PFSK-1 (cell line): ENCODE measurements at regions not wholly inside any gene's neighbourhood (a gene's known extent, or its start where the extent isn't known, plus 50 kb on each side); places are given as distances from the start of the nearest gene placed in this dataset.

ENCODE experiments used
- POLR2AphosphoS5 ChIP-seq: IDR thresholded peaks from 2 replicates; pipeline ENCODE4 v1.6.1; 2012; ENCODE audit warnings: low read depth, mild to moderate bottlenecking, control low read depth, low read length, moderate library complexity
- SIN3A ChIP-seq: IDR thresholded peaks from 2 replicates; pipeline ENCODE4 v1.6.1; 2012; ENCODE audit warnings: mild to moderate bottlenecking, low read length, moderate library complexity, borderline replicate concordance; ENCODE audit not compliant: insufficient read depth
- TAF1 ChIP-seq: IDR thresholded peaks from 2 replicates; pipeline ENCODE4 v1.6.1; 2012; ENCODE audit warnings: low read length, control low read depth, borderline replicate concordance; ENCODE audit not compliant: insufficient read depth
- TF ChIP-seq, protein P1 (sequence below), 2 experiments: IDR thresholded peaks; 2 replicates each; pipeline versions ENCODE4 v1.6.1 to v1.8.0; 2011 to 2012; ENCODE audit warnings: low read depth in 2 of 2, low read length in 2 of 2, control low read depth in 1 of 2, inconsistent platforms in 1 of 2, mild to moderate bottlenecking in 1 of 2, moderate library complexity in 1 of 2; ENCODE audit not compliant: insufficient read depth in 1 of 2

DNA sequence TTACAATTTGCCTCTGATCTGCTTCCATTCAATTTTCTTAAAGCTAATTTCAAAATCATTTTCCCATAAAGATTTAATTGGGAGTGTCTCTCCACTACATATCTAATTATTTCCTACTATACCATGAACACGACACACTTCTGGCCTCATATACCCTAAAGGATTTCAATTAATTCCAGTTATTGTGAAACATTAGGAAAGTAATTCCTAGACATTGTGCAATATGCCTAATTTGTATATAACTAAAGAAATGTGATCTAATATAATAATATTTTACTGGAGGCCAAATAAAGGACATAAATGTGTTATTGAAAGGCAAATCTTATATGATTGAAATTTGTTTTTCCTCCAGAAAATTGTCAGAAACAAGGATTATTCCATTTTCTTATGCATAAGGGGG lies 727.2 kb upstream of the ADGRL2 start:
- no peak for TF ChIP-seq SIN3A
- TF ChIP-seq POLR2AphosphoS5: no peak
- TF ChIP-seq, protein P1, sequence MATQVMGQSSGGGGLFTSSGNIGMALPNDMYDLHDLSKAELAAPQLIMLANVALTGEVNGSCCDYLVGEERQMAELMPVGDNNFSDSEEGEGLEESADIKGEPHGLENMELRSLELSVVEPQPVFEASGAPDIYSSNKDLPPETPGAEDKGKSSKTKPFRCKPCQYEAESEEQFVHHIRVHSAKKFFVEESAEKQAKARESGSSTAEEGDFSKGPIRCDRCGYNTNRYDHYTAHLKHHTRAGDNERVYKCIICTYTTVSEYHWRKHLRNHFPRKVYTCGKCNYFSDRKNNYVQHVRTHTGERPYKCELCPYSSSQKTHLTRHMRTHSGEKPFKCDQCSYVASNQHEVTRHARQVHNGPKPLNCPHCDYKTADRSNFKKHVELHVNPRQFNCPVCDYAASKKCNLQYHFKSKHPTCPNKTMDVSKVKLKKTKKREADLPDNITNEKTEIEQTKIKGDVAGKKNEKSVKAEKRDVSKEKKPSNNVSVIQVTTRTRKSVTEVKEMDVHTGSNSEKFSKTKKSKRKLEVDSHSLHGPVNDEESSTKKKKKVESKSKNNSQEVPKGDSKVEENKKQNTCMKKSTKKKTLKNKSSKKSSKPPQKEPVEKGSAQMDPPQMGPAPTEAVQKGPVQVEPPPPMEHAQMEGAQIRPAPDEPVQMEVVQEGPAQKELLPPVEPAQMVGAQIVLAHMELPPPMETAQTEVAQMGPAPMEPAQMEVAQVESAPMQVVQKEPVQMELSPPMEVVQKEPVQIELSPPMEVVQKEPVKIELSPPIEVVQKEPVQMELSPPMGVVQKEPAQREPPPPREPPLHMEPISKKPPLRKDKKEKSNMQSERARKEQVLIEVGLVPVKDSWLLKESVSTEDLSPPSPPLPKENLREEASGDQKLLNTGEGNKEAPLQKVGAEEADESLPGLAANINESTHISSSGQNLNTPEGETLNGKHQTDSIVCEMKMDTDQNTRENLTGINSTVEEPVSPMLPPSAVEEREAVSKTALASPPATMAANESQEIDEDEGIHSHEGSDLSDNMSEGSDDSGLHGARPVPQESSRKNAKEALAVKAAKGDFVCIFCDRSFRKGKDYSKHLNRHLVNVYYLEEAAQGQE (IDR thresholded peaks at IDR 0.05; ENCODE audit: insufficient read depth in 1 of 2, low read depth in 2 of 2, low read length in 2 of 2): no peak
- TF ChIP-seq TAF1: no peak
